T follicular helper cell (primary cell): ENCODE measurements at regions not wholly inside any gene's neighbourhood (a gene's known extent, or its start where the extent isn't known, plus 50 kb on each side); places are given as distances from the start of the nearest gene placed in this dataset.

Experiments used
- DNase-seq: peaks from one replicate; pipeline ENCODE4 v3.0.0-alpha.2; 2020; ENCODE audit warnings: low read depth

DNA sequence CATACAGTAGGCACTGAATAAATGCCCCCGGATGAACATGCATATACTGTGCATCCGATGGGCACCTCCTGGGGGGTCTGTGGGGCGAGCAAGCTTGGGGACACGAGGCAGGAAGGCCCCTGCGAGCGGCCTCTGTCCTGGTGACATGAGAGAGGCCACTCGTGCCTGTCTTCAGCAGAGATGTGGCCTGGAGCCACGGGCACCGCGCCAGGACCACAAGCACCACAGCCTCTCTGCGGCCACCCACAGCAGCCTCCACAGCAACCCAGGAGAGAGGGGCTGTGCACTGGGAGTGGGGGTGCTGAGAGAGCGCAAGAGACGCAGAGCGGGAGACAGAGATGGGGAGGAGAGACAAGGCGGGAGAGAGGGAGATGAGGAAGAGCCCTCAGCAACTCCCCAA is 118.5 kb downstream of the RFLNA start:
- DNase-seq, result no peak

DNA sequence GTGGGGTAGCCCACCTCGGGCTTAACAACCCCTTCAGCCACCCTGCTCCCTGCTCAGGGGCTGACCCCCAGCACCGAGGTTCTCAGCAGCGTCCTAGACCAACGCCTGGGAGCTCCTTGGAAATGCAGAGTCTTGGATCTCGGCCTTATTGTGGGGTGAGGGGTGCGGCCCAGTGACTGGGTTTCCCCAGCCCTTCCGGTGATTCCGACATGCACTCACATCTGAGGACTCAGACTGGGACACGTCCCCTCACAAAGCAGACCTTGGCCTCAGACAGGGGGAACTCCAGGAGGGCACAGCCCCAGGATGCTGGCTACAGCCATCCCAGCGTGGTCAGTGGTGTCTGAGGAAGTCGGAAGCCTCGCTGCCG is 117.7 kb downstream of the RFLNA start:
- DNase-seq, result no peak

DNA sequence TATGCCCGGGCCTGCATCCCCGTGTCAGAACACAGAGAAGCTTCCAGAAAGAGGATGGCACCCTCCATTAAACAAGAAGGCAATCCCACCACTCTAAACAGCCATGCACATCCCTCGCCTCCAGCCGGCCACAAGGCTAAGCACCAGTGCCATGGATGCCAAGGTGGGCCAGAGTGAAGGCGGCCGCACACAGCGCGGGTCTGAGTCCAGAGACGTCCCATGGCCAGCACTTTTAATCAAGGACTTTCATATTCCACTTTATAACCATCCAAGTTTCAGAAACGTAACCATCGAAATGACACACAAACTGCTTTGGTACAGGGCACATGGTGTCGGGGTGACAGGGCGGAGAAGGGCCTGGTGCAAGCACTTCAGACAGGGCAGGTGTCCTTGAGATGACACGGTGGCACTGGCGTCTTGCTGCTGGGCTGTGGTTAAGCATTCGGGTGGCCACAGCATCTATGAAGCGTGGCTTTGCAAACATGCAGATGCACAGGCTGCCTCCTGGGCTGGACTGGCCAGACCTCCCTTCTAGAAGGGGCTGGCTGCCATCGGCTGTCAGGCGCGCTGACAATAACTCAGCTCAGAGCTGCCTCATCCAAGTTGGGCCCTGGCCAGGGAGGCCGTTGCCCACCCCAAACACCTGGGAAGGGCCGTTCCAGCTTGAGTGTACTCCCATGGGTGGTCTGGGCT is 117.2 kb downstream of the RFLNA start:
- DNase-seq, result no peak

DNA sequence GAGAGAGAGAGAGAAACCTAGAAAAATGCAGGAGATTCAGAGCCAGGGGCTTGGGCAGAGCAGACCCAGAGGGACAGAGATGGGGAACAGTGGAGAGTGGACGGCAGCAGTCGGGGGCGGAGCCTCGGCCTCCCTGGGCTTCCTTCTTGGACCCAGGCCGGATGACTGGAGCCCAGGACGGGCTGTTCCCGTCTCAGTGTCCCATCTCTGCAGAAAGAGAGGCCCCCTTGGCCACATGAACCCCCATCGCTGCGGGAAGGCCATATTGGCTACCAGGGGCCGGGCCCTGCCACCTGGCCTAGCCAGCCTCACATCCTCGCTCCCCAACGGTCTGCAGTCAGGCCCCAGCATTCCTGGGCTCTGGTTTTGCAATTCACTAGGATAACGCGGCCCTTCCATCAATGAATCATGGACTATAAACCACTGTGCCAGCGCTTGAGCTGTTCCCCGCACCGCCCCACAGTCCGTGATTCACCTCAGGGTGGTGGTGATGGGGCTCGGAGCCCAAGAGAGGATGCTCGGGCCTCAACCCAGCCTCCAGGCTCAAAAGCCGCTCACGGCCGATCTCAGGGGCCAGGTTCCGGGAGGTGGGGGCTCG is 116.5 kb downstream of the RFLNA start:
- no peak for DNase-seq

DNA sequence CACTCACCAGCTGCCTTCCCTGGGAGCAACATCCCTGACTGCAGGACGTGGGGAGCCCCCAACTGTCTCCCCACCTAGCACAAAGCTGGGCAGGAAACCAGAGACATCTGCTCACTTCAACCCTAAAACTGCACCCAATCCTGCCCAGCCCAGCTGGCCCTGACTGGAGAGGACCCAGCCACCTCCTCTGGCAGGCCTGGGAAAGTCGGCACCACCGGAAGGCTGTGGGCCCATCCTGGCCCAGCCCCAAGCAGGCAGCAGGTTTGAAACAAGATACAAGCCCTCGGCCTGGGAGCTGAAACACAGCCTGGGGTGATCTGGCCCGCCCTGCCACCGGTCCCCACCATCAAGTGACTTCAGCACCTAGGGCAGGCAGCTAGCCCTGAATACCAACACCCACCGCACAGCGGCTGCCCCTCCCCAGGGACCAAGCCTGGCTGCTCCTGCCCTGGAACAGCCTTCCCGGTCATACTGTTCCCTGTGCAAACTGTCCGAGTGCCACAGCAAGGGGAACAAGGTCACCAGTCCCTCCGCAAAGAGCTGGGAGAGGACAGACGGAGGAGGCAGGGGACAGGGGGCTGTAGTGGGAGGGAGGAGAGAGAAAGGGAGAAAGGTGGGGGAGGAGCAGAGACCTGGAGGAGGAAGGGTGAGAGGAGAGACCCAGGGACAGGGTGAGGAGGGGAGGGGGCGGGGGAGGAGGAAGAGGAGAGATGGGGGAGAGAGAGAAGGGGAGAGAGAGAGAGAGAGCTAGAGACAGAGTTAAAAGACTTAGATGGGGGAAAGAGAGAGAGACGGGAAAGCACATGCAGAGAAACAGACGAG is 115.7 kb downstream of the RFLNA start:
- DNase-seq, result no peak

DNA sequence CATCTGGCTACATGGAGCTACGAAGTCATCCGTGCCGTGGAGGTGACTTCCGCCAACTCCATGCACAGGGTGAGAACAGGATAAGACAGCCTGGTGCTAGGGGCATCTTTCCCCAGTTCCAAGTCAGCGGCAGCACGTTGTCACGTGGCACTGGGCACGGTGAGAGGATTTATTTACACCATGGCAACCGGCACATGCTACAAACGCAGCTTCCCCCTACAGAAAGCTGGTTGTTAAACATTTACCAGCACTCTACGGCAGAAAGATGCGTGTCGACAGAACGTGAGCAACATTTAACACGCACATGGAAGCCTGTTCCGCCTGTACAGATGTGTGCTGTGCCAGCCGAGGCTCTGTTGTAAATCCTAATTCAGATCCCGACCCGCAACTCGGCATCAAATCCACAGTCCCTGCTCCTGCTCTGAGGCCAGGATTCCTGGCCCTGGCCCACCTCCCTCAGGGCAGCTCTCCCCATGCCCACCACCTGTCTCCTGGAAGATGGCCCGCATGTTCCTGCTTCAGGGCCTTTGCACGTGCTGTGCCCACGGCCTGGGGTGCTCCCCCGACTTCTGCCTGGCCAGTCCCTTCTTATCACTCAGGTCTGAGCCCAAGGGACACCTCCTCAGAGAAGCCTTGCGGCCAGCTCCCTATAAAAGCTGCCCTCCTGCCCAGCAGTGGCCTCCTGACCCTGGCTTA is 114.1 kb downstream of the RFLNA start:
- no peak for DNase-seq

DNA sequence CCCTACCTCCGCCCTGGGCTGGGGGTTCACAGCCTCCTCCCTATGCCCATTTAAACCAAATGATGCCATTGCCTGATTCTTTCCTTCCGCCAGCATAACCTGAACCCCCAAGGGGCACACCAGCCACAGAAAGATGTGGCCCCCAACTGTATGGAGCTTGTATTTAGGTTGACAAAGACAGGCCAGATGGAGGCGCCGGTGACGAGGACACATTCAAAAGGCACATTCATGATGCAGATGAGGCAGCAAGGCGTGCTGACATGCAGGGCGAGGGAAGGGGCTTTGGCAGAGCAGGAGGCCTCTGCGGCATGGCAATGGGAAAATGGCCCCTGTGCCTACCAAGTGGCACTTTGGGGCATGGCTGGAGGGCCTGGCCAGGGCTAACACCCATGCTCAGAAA is 112.2 kb downstream of the RFLNA start:
- no peak for DNase-seq

DNA sequence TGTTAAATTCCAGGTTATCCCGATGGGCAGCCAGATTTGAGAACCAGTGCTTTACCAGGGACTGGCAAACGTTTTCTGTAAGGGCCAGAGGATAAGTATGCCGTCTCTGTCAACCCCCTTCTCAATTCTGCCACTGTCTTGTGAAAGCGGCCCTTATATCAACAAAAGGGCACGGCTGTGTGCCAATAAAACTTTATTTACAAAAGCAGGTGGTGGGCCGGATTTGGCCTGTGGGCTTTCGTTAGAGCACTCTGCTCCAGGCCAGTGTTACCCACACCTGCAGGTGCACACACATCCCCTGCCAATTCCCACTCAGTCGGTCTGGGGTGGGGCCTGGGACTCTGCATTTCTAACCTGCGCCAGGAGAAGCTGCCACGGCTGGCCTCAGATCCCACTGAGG is 111.2 kb downstream of the RFLNA start:
- DNase-seq, result no peak

DNA sequence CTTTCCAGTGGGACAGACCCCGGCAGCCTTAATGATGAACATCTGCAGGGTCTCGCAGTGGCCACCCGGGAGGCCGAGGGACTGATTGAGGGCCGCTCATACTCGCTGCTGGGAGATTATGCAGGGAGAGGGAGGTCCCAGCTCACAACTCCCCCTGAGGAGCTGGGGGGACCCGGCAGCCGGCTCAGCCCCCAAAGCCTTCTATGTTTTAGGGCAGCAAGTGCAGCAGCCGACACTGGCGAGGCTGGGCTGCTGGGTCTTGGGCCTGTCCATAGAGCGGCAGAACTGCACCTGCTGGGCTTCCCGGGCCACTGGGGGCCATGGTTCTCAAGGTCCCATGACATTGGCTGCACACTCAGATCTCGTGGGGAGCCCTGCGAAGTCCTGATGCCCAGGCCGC is 110.7 kb downstream of the RFLNA start:
- no peak for DNase-seq

DNA sequence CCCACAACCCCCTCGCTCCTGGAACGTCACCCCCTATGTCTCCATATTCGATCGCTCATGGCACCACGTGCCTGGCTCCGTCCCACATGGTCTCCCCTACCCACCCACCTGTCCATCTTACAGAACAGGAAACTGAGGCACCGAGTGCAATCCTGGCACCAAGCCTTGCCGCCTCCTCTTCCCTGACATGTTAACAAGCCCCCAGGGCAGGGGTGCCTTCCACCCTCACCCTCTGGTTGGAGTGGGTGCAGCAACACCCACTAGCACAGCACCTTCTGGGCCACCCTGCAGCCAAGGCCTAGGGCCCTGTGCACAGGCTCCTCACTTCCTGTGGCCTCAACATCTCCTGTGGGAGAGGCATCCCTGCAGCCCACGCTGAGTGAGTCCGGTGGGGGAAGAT is 110.3 kb downstream of the RFLNA start:
- DNase-seq, result no peak

DNA sequence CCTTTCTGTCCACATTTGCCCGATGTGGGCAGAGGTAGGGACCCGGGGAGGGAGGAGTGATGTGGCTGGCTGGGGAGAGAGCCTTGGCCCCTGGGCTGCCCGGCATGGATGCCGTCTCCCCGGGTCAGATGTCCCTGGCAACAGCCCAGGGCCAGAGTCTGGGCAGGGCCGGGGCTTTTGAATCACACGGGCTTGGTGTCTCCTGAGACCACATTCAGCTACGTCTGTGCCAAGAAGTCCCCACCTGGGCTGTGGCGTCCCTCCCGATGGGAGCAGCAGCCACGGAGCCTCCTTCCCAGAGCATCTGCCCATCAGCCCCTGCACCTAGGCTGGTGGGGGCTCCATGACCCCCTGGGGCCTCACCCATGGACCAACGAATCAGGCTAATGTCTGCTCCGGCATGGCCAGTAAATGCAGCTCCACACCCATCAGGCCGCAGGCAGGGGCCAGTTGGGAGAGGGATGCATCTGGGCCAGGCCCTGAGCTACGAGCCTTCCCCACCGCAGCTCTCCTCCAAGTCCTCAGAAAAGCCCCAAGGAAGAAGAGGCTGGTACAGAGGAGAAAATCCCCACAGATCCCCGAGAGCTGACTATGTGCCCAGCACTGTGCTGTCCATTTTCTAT is 109.4 kb downstream of the RFLNA start:
- no peak for DNase-seq

DNA sequence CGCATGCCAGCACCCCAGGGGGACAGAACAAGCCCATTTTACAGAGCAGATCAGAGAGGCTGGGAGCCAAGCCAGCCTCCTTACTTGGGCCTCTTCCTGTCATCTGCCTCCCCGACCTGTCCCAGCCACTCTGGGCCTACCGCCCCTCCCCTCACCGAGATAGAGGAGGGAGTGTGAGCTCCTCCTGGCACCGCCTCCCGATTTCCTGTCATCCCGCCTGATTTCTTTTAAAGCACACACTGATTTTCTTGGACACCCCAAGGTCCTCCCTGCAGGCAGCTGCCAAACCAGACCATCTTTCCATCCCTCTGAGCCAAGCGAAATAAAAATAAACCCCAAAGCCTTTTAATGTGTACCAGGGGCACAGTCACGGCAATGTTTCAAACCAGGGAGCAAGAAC is 108.4 kb downstream of the RFLNA start:
- DNase-seq, result no peak

DNA sequence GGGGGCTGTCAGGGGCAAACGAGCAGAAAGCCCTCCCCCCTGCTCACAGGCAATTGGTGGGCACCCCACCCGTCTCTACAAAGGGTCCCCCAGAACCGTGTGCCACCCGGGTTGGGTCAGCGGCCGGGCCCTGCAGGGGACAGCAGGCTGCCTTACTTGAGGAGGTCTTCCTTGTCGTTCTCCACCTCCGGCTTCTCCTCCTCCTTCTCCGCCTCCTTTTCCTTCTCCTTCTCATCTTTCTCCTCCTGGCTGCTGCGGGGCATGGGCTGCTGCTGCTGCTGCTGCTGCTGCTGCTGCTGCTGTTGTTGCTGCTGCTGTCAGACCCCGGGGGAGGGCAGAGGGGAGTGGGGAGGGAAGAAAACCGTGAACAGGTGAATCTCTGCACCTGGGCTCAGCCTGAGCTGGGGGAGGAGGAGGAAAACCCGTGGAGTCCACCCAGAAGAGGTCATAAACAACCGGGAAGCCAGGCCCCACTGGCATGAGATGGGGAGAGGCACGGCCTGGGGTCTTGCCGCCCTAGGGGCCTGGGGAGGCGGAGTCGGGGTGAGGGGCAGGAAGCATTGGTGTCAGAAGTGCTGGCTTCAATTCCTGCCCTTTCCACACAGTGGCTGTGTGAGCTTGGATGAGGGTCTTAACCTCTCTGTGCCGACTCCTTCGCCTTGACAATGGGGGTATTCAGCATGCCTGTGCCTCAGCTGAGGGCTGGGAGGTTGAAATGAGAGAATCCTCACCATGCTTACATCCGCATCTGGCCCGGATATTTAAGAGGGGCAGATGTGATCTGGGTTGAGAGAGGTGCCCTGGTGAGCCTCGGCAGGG is 107.6 kb downstream of the RFLNA start:
- no peak for DNase-seq

DNA sequence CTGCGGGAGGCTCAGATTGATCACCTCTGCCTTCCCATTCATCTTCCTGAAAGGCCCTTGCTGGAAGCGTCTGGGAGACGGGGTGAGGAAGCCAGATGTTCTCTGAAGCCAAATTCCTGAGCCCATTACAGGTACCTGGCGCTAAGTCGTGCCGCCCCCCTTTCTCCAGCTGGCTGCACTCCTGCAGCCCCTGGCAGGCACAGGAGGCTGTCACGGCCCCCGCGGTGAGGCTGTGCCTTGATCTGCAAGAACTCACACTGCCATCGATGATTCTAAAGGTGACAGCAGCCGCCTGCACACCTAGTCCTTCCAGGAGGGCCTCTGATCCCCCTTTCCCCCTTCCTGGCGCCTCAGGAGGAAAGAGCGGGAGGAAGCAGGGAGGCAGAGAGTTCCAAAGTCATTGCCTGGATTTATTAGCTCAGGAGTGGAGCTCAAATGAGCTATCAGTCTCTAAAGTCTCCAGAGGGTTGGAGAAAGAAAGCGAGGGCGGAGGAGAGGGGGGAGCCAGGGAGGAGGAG is 106.9 kb downstream of the RFLNA start:
- no peak for DNase-seq

DNA sequence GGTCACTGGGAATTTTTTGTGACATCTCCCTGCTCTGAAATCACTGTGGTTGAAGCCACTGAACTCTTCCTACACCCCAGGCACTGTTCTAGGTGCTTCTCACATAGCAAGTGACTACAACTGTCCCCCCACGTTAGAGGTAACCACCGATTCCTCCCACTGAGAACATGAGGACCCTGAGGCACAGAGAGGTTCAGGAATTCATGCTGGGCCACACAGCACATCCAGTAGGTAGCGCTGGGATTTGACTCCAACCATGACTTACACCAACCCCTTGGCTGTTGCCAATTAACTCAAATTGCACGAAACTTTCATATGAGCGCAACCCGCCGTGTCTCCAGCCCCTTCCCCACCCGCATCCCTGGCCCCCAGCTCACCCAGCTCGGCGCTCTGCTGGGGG is 105.2 kb downstream of the RFLNA start:
- DNase-seq, result no peak

DNA sequence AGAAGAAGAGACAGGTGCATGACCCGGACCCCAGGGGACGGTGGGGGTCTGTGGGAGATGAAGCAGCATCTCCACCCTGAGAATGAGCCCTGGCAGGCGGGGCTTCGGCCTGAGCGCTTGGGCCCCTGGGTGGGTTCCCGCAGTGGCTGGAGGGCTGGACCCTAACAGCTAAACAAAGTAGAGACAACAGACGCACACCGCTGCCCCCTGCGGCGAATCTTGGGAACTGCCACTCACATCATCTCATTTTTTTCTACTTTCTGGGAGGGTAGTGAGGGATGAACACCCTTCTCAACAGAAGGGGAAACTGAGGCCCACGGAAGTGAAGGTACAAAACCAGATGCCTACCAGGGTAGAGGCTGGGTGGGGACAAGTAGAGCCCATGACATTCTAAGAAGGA is 104.7 kb downstream of the RFLNA start:
- no peak for DNase-seq

DNA sequence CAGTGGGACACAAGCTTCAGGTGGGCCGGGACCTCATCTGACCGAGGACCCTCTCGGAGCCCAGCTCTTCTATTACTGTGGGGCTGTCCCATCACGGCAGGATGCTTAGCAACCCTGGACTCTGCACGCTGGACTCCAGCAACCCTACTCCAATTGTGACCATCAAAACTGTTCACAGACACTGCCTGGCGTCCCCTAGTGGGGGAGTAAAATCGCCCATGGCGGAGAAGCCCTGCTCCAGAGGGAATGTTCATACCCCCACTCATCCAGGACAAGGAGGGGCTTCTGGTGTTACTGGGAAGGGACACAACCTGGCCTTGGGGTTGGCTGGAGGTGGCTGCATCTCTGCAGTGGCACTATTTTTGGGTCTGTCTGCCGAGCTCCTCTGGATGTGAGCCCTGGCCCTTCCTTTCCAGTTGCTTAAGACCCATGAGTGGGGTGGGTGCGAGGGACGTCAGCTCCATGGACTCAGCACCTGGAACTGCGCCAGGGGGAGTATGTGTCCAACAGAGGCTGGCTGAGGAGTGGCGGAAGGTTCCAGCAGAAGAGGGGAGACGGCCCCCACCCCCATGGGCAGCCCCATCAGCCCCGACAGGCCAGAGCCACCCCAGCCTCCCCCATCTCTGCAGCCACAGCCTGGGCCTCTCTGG is 103.8 kb downstream of the RFLNA start:
- no peak for DNase-seq

DNA sequence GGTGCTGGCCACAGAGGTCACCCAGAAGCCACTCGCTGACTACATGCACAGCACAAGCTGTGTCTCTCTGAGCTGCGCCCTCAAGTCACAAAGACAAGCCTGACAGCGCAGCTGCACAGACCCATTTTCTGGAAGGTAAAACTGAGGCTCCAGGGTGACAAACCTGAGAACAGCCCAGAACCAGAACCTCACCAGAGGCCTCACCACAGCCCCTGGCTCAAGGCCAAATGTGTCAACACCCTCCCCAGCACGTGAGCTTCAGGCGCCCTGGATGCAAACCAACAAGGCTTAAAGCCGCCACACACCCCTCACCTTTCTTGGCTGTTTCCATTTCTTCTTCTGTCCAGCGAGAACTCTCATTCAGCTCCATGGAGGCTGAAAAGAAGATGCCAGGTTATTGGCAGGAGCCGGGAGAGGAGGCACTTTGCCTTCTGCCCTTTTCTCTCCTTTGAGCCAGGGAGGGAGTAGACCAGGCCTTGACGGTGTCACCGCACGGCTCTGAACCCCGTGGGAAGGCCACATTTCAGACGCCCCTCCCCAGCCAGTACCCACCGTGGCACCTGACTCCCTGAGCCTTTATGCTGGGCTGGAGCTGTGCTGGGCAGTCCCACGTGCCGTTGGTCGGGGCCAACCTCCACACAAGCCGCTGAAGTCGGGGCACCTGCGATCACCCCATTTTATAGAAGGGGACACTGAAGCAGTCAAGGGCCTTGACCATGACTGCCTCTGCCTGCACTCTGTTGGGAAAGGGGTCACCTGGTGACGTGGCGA is 103.1 kb downstream of the RFLNA start:
- DNase-seq, result no peak

DNA sequence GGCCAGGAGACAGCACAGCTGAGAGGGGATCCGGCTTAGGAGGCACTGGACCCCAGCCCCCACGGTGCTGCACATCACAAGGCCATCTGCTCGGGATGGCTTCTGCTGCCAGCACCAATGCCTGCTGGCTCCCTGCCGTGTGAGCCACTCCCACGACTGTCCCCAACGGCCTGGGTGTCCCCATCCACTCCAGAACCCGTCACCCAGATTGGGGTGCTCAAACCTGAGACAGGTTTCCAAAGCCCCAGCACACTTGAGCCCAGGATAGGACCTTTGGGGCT is 102.4 kb downstream of the RFLNA start:
- DNase-seq, result no peak
